OCI-LY1 (cell line): ENCODE measurements at regions not wholly inside any gene's neighbourhood (a gene's known extent, or its start where the extent isn't known, plus 50 kb on each side); places are given as distances from the start of the nearest gene placed in this dataset.

Experiments used
- H2AFZ ChIP-seq: fragments of 200-600 bp; sonication (generic), shearing (Covaris generic); 2 replicates; pipeline ENCODE4 v1.6.0; 2014; ENCODE audit warnings: antibody characterized with exemption, mild to moderate bottlenecking, low read length
- H3F3A ChIP-seq: fragments of 200-600 bp; sonication (generic), shearing (Covaris generic); 2 replicates; pipeline ENCODE4 v1.6.0; 2014; ENCODE audit warnings: mild to moderate bottlenecking, antibody characterized with exemption, low read length, moderate library complexity; ENCODE audit not compliant: insufficient read depth
- H3K27ac ChIP-seq: fragments of 200-600 bp; sonication (generic); 2 replicates; pipeline ENCODE4 v1.5.1; 2014; ENCODE audit warnings: low read length, mixed run types, mild to moderate bottlenecking, low read depth; ENCODE audit not compliant: poor library complexity, severe bottlenecking
- H3K27me3 ChIP-seq: fragments of 200-600 bp; sonication (generic); 2 replicates; pipeline ENCODE4 v1.6.0; 2014; ENCODE audit warnings: antibody characterized with exemption, mild to moderate bottlenecking, low read length, moderate library complexity; ENCODE audit not compliant: insufficient read depth
- H3K36me3 ChIP-seq: fragments of 200-600 bp; sonication (generic); 2 replicates; pipeline ENCODE4 v1.6.1; 2014; ENCODE audit warnings: mild to moderate bottlenecking, antibody characterized with exemption, low read length, moderate library complexity, mixed read lengths; ENCODE audit not compliant: insufficient read depth
- H3K4me1 ChIP-seq: fragments of 200-600 bp; sonication (generic); 2 replicates; pipeline ENCODE4 v1.5.1; 2014; ENCODE audit warnings: mild to moderate bottlenecking, low read length, moderate library complexity; ENCODE audit not compliant: insufficient read depth, severe bottlenecking
- H3K4me2 ChIP-seq: fragments of 200-600 bp; sonication (generic), shearing (Covaris generic); 2 replicates; pipeline ENCODE4 v1.6.1; 2014; ENCODE audit warnings: low read length
- H3K4me3 ChIP-seq: fragments of 200-600 bp; sonication (generic); 2 replicates; pipeline ENCODE4 v1.5.1; 2014; ENCODE audit warnings: low read length, low read depth, mild to moderate bottlenecking, mixed read lengths; ENCODE audit not compliant: poor library complexity, severe bottlenecking
- H3K79me2 ChIP-seq: fragments of 200-600 bp; shearing (Covaris generic); 2 replicates; pipeline ENCODE4 v1.6.1; 2016; ENCODE audit warnings: mixed run types, low read length, mixed read lengths; ENCODE audit not compliant: insufficient read depth
- H3K9ac ChIP-seq: fragments of 200-600 bp; sonication (generic), shearing (Covaris generic); 2 replicates; pipeline ENCODE4 v1.6.1; 2014; ENCODE audit warnings: mild to moderate bottlenecking, low read length, mixed read lengths
- H3K9me2 ChIP-seq: fragments of 200-600 bp; sonication (generic), shearing (Covaris generic); 2 replicates; pipeline ENCODE4 v1.6.1; 2014; ENCODE audit warnings: low read depth, mild to moderate bottlenecking, low read length, mixed read lengths
- H3K9me3 ChIP-seq: fragments of 200-600 bp; shearing (Covaris generic); 2 replicates; pipeline ENCODE4 v1.6.1; 2014; ENCODE audit warnings: low read length, mixed read lengths
- H4K20me1 ChIP-seq: fragments of 200-600 bp; sonication (generic), shearing (Covaris generic); 2 replicates; pipeline ENCODE4 v1.6.0; 2016; ENCODE audit warnings: mild to moderate bottlenecking, low read length; ENCODE audit not compliant: insufficient read depth
- CTCF ChIP-seq: fragments of 200-600 bp; sonication (generic), shearing (Covaris generic); IDR thresholded peaks from 2 replicates; pipeline ENCODE4 v1.5.1; 2017; ENCODE audit warnings: mild to moderate bottlenecking, antibody characterized with exemption, low read length, moderate library complexity, mixed read lengths
- EZH2 ChIP-seq: fragments of 200-600 bp; sonication (generic), shearing (Covaris generic); IDR thresholded peaks from 2 replicates; pipeline ENCODE4 v1.8.0; 2017; ENCODE audit warnings: borderline replicate concordance, mixed run types, mild to moderate bottlenecking, antibody characterized with exemption, low read length, moderate library complexity, mixed read lengths

- H3K9ac ChIP-seq = no peak overlapping the region
- H3K4me3 ChIP-seq = no peak overlapping the region
Observed at GRCh38 chr1:201737352-201738060, 91.5 kb upstream of the IPO9 start.

GRCh38 chr1:201739080-201739479 lies 89.9 kb upstream of the IPO9 start:
- TF ChIP-seq CTCF (no peak), EZH2 (no peak)
- H2AFZ ChIP-seq = no peak overlapping the region
- H3K4me2 ChIP-seq = peak overlapping the region; percentile 67
- no peak overlapping the region; the same call in 1 of the 2 replicates for H3K9ac ChIP-seq
- no peaks in the 10 kb centered on the region for H4K20me1 ChIP-seq
- H3K79me2 ChIP-seq = no peaks in the 10 kb centered on the region
- no peak overlapping the region for H3K27ac ChIP-seq
- no peaks in the 10 kb centered on the region for H3K36me3 ChIP-seq
- peaks cover 24% of the 10 kb centered on the region for H3K4me1 ChIP-seq
- no peaks in the 10 kb centered on the region for H3F3A ChIP-seq
- H3K4me3 ChIP-seq = peak overlapping the region; percentile 62
- no peaks in the 10 kb centered on the region; the same call in 1 of the 2 replicates for H3K27me3 ChIP-seq
- H3K9me3 ChIP-seq = no peaks in the 10 kb centered on the region
- no peaks in the 10 kb centered on the region for H3K9me2 ChIP-seq

More at GRCh38 chr1:201737352-201738060, 91.5 kb upstream of the IPO9 start:
- Histone ChIP-seq H3K4me2 (no peak overlapping the region), H3K9me2 (no peaks in the 10 kb centered on the region), H3K9me3 (no peaks in the 10 kb centered on the region), H3K27ac (no peak overlapping the region), H3F3A (no peaks in the 10 kb centered on the region), H3K4me1 (peaks cover 24% of the 10 kb centered on the region), H2AFZ (no peak overlapping the region), H3K79me2 (no peaks in the 10 kb centered on the region), H4K20me1 (no peaks in the 10 kb centered on the region), H3K36me3 (no peaks in the 10 kb centered on the region), H3K27me3 (no peaks in the 10 kb centered on the region; the same call in 1 of the 2 replicates)
- TF ChIP-seq EZH2 (no peak), CTCF (no peak)

GRCh38 chr1:201739492-201740085 lies 89.4 kb upstream of the IPO9 start:
- Histone ChIP-seq H3K36me3 (no peaks in the 10 kb centered on the region), H3K27me3 (no peaks in the 10 kb centered on the region; the same call in 1 of the 2 replicates), H3K79me2 (no peaks in the 10 kb centered on the region), H4K20me1 (no peaks in the 10 kb centered on the region), H3F3A (no peaks in the 10 kb centered on the region), H2AFZ (no peak overlapping the region), H3K4me1 (peaks cover 24% of the 10 kb centered on the region), H3K9me3 (no peaks in the 10 kb centered on the region), H3K9ac (peak overlapping the region; percentile 40; the same call in 1 of the 2 replicates), H3K27ac (no peak overlapping the region), H3K4me2 (peak overlapping the region; percentile 67), H3K4me3 (peak overlapping the region; percentile 62), H3K9me2 (no peaks in the 10 kb centered on the region)
- no peak for TF ChIP-seq EZH2
- no peak for TF ChIP-seq CTCF
